Eye (tissue), 1 donor: ENCODE measurements at regions not wholly inside any gene's neighbourhood (a gene's known extent, or its start where the extent isn't known, plus 50 kb on each side); places are given as distances from the start of the nearest gene placed in this dataset.

Source experiments
- DNase-seq: peaks from one replicate; pipeline ENCODE4 v3.0.0-alpha.2; 2015

GRCh38 chr21:32183396-32183795, 95.5 kb downstream of the MIS18A start:
- no peak for DNase-seq

- DNase-seq = no peak
These were observed 96.4 kb downstream of the MIS18A start for GRCh38 chr21:32182449-32182848.

- no peak for DNase-seq
These were observed 97.4 kb downstream of the MIS18A start for GRCh38 chr21:32181457-32181856.

- no peak for DNase-seq
These were observed 104.0 kb downstream of the MIS18A start for GRCh38 chr21:32174819-32175218.

- no peak for DNase-seq
These were observed 105.6 kb downstream of the MIS18A start for GRCh38 chr21:32173121-32173724.

GRCh38 chr21:32172106-32172505, 106.7 kb downstream of the MIS18A start:
- DNase-seq = no peak

GRCh38 chr21:32167513-32167912, 111.3 kb downstream of the MIS18A start:
- no peak for DNase-seq

GRCh38 chr21:32163386-32163785, 115.5 kb downstream of the MIS18A start:
- no peak for DNase-seq

- DNase-seq = no peak
These were observed 116.0 kb downstream of the MIS18A start for GRCh38 chr21:32162727-32163320.

GRCh38 chr21:32155226-32155625, 123.6 kb downstream of the MIS18A start:
- no peak for DNase-seq

- DNase-seq = no peak
These were observed 131.8 kb downstream of the MIS18A start for GRCh38 chr21:32147041-32147440.

- DNase-seq = no peak
These were observed 134.0 kb downstream of the MIS18A start for GRCh38 chr21:32144851-32145250.

- DNase-seq = peak; percentile 74
These were observed 135.5 kb downstream of the MIS18A start for GRCh38 chr21:32143241-32143939.

GRCh38 chr21:32141318-32141633, 137.6 kb downstream of the MIS18A start:
- DNase-seq = no peak

- DNase-seq = peak; percentile 66
These were observed 138.1 kb downstream of the MIS18A start for GRCh38 chr21:32140604-32141317.

- DNase-seq = no peak
These were observed 138.7 kb downstream of the MIS18A start for GRCh38 chr21:32140151-32140550.

- DNase-seq = no peak
These were observed 140.2 kb downstream of the MIS18A start for GRCh38 chr21:32138658-32139057.

GRCh38 chr21:32137931-32138330, 140.9 kb downstream of the MIS18A start:
- DNase-seq = no peak

- no peak for DNase-seq
These were observed 141.6 kb downstream of the MIS18A start for GRCh38 chr21:32137266-32137665.

- no peak for DNase-seq
These were observed 142.3 kb downstream of the MIS18A start for GRCh38 chr21:32136546-32136945.

GRCh38 chr21:32135401-32136363, 143.2 kb downstream of the MIS18A start:
- no peak for DNase-seq

- no peak for DNase-seq
These were observed 144.3 kb downstream of the MIS18A start for GRCh38 chr21:32134441-32135130.
